IMR-90 (cell line): ENCODE measurements at regions not wholly inside any gene's neighbourhood (a gene's known extent, or its start where the extent isn't known, plus 50 kb on each side); places are given as distances from the start of the nearest gene placed in this dataset.

Experiments
- ATAC-seq: fragments of 200-7000 bp; cut with Tn5 transposase; 2 replicates; pipeline ENCODE4 v1.9.1; 2020; ENCODE audit warnings: low read depth, mild to moderate bottlenecking, moderate library complexity
- BruUV-seq: library from RNA; stranded (reverse); fragments of 400-500 nt; replicated peaks from 2 replicates; lab custom pipeline; 2021; lab: Mats Ljungman, UMichigan
- CTCF ChIA-PET: fragments of 300-600 bp; formaldehyde crosslinking; extraction: SDS; loops from one replicate; lab custom pipeline; 2021; ENCODE audit warnings: antibody characterized with exemption; lab: Yijun Ruan, JAX
- POLR2A ChIA-PET: fragments of 300-600 bp; sonication (Branson Sonifier 250); formaldehyde crosslinking; loops from one replicate; lab custom pipeline; 2022; ENCODE audit warnings: antibody characterized with exemption; ENCODE audit not compliant: unreplicated experiment; lab: Charles Lee
- DNase-seq: peaks from one replicate; pipeline ENCODE4 v3.0.0; 2013
- H2AFZ ChIP-seq: replicated peaks from 2 replicates; pipeline ENCODE3; 2013; ENCODE audit warnings: low read length, mild to moderate bottlenecking; ENCODE audit not compliant: poor library complexity
- H2AK5ac ChIP-seq: 2 replicates; pipeline ENCODE4 v1.6.1; 2013; ENCODE audit warnings: low read depth, low read length, inconsistent platforms
- H2AK9ac ChIP-seq: replicated peaks from 2 replicates; pipeline ENCODE3; 2013; ENCODE audit warnings: mild to moderate bottlenecking, low read depth, low read length, moderate library complexity; ENCODE audit not compliant: poor library complexity
- H2BK120ac ChIP-seq: 2 replicates; pipeline ENCODE4 v1.6.1; 2013; ENCODE audit warnings: low read depth, low read length, inconsistent platforms
- H2BK15ac ChIP-seq: 3 replicates; pipeline ENCODE4 v1.6.1; 2013; ENCODE audit warnings: low read depth, low read length, inconsistent platforms
- H2BK20ac ChIP-seq: 2 replicates; pipeline ENCODE4 v1.6.1; 2013; ENCODE audit warnings: low read depth, mild to moderate bottlenecking, inconsistent platforms, low read length, moderate library complexity
- H2BK5ac ChIP-seq: 2 replicates; pipeline ENCODE4 v1.6.1; 2013; ENCODE audit warnings: mild to moderate bottlenecking, low read depth, low read length, inconsistent platforms; ENCODE audit not compliant: poor library complexity, severe bottlenecking
- H3K14ac ChIP-seq: replicated peaks from 2 replicates; pipeline ENCODE4 v1.6.1; 2013; ENCODE audit warnings: low read depth, low read length, inconsistent platforms
- H3K18ac ChIP-seq: 2 replicates; pipeline ENCODE4 v1.6.1; 2013; ENCODE audit warnings: low read depth, low read length, control low read depth
- H3K23ac ChIP-seq: 2 replicates; pipeline ENCODE4 v1.6.1; 2013; ENCODE audit warnings: low read depth, low read length, inconsistent platforms
- H3K27ac ChIP-seq: 2 replicates; pipeline ENCODE4 v1.5.1; 2013; ENCODE audit warnings: mild to moderate bottlenecking, control low read depth, low read length; ENCODE audit not compliant: insufficient read depth
- H3K27me3 ChIP-seq: 2 replicates; pipeline ENCODE4 v1.6.1; 2013; ENCODE audit warnings: low read length; ENCODE audit not compliant: control insufficient read depth, insufficient read depth
- H3K36me3 ChIP-seq: 2 replicates; pipeline ENCODE4 v1.6.1; 2013; ENCODE audit warnings: low read length, mixed read lengths; ENCODE audit not compliant: control insufficient read depth, insufficient read depth
- H3K4ac ChIP-seq: 2 replicates; pipeline ENCODE4 v1.6.1; 2013; ENCODE audit warnings: low read depth, low read length, inconsistent platforms
- H3K4me1 ChIP-seq: 2 replicates; pipeline ENCODE4 v1.6.1; 2013; ENCODE audit warnings: low read length, mixed read lengths; ENCODE audit not compliant: control insufficient read depth, insufficient read depth
- H3K4me2 ChIP-seq: 2 replicates; pipeline ENCODE4 v1.6.1; 2013; ENCODE audit warnings: low read depth, mild to moderate bottlenecking, control low read depth, low read length, moderate library complexity
- H3K4me3 ChIP-seq: 2 replicates; pipeline ENCODE4 v1.5.1; 2013; ENCODE audit warnings: low read depth, mild to moderate bottlenecking, control low read depth, low read length, moderate library complexity; ENCODE audit not compliant: insufficient read depth
- H3K56ac ChIP-seq: 2 replicates; pipeline ENCODE4 v1.6.1; 2013; ENCODE audit warnings: low read length, inconsistent platforms; ENCODE audit not compliant: insufficient read depth; ENCODE audit errors: extremely low read depth
- H3K79me1 ChIP-seq, 2 experiments: 2 replicates each; pipeline ENCODE4 v1.6.1; 2013; ENCODE audit warnings: low read length in 2 of 2, inconsistent platforms in 1 of 2, low read depth in 1 of 2
- H3K9ac ChIP-seq: 2 replicates; pipeline ENCODE4 v1.6.1; 2013; ENCODE audit warnings: low read depth, low read length, control low read depth
- H3K9me1 ChIP-seq: 2 replicates; pipeline ENCODE4 v1.6.1; 2013; ENCODE audit warnings: low read length, inconsistent platforms; ENCODE audit not compliant: insufficient read depth
- H3K9me3 ChIP-seq: 2 replicates; pipeline ENCODE4 v1.6.1; 2013; ENCODE audit warnings: low read length; ENCODE audit not compliant: control insufficient read depth, insufficient read depth
- H4K20me1 ChIP-seq: 2 replicates; pipeline ENCODE4 v1.6.1; 2013; ENCODE audit warnings: low read length, inconsistent platforms; ENCODE audit not compliant: insufficient read depth
- H4K5ac ChIP-seq: 2 replicates; pipeline ENCODE4 v1.6.1; 2013; ENCODE audit warnings: mild to moderate bottlenecking, low read depth, low read length, control low read depth
- H4K8ac ChIP-seq, 2 experiments: 2 replicates each; pipeline ENCODE4 v1.6.1; 2013; ENCODE audit warnings: low read depth in 2 of 2, low read length in 2 of 2, control low read depth in 1 of 2, inconsistent platforms in 1 of 2
- H4K91ac ChIP-seq: 2 replicates; pipeline ENCODE4 v1.6.1; 2013; ENCODE audit warnings: low read depth, low read length, inconsistent platforms; ENCODE audit not compliant: insufficient read depth
- BHLHE40 ChIP-seq: fragments of 150-350 bp; IDR thresholded peaks from 2 replicates; pipeline ENCODE4 v1.6.1; 2016; ENCODE audit warnings: mild to moderate bottlenecking, low read depth, low read length
- CEBPB ChIP-seq: IDR thresholded peaks from 2 replicates; pipeline ENCODE4 v1.6.1; 2012; ENCODE audit warnings: low read depth, low read length, improper control_type of control experiment
- CHD1 ChIP-seq: IDR thresholded peaks from 2 replicates; pipeline ENCODE4 v1.6.1; 2012; ENCODE audit warnings: low read depth, low read length, improper control_type of control experiment
- CTCF ChIP-seq: conservative IDR thresholded peaks from 2 replicates; pipeline ENCODE4 v1.5.1; 2012; ENCODE audit warnings: mild to moderate bottlenecking, low read depth, low read length, improper control_type of control experiment
- FOS ChIP-seq: fragments of 150-350 bp; IDR thresholded peaks from 2 replicates; pipeline ENCODE4 v1.6.1; 2016; ENCODE audit warnings: low read depth, low read length
- MAFK ChIP-seq: IDR thresholded peaks from 2 replicates; pipeline ENCODE4 v1.6.1; 2012; ENCODE audit warnings: low read depth, low read length, improper control_type of control experiment
- MAZ ChIP-seq: IDR thresholded peaks from 2 replicates; pipeline ENCODE4 v1.6.1; 2012; ENCODE audit warnings: low read depth, mild to moderate bottlenecking, low read length, improper control_type of control experiment, moderate library complexity, borderline replicate concordance
- MXI1 ChIP-seq: IDR thresholded peaks from 2 replicates; pipeline ENCODE4 v1.6.1; 2012; ENCODE audit warnings: low read depth, mild to moderate bottlenecking, low read length, moderate library complexity, borderline replicate concordance
- POLR2A ChIP-seq: IDR thresholded peaks from 2 replicates; pipeline ENCODE4 v1.6.1; 2012; ENCODE audit warnings: mild to moderate bottlenecking, low read depth, low read length
- RAD21 ChIP-seq: IDR thresholded peaks from 2 replicates; pipeline ENCODE4 v1.6.1; 2012; ENCODE audit warnings: low read length, improper control_type of control experiment
- RCOR1 ChIP-seq: IDR thresholded peaks from 2 replicates; pipeline ENCODE4 v1.6.1; 2012; ENCODE audit warnings: mild to moderate bottlenecking, low read length, improper control_type of control experiment; ENCODE audit not compliant: insufficient replicate concordance
- RFX5 ChIP-seq: IDR thresholded peaks from 2 replicates; pipeline ENCODE4 v1.8.0; 2012; ENCODE audit warnings: low read depth, mild to moderate bottlenecking, low read length, moderate library complexity
- SMC3 ChIP-seq: fragments of 150-350 bp; IDR thresholded peaks from 2 replicates; pipeline ENCODE4 v1.6.1; 2016; ENCODE audit warnings: low read depth, mild to moderate bottlenecking, antibody characterized with exemption, low read length, moderate library complexity
- USF2 ChIP-seq: fragments of 150-350 bp; IDR thresholded peaks from 2 replicates; pipeline ENCODE4 v1.6.1; 2017; ENCODE audit warnings: mild to moderate bottlenecking, antibody characterized with exemption, low read length, low read depth
- WGBS, 2 experiments: methylation state at CpG; one replicate each; pipeline versions ENCODE4 v1.1.5 to v1.1.7; 2013; ENCODE audit warnings: missing lambda C conversion rate in 2 of 2; ENCODE audit not compliant: insufficient read length in 1 of 2; ENCODE audit errors: extremely low coverage in 2 of 2; 5-methylcytosine and 5-hydroxymethylcytosine counted together
- dilution Hi-C: fragments of 300-500 bp; cut with HindIII; formaldehyde crosslinking; loops from one replicate; pipeline ENCODE4 v1.14.3; 2018; ENCODE audit warnings: low sequenced_read_pairs; ENCODE audit not compliant: unreplicated experiment
- in situ Hi-C: fragments of 300-500 bp; cut with MboI; formaldehyde crosslinking; loops from 3 replicates; pipeline ENCODE4 v1.14.3; 2019; ENCODE audit warnings: low sequenced_read_pairs, inconsistent platforms, mixed read lengths
- intact Hi-C: fragments of 100-400 bp; cut with micrococcal nuclease; formaldehyde crosslinking; loops from 2 replicates; pipeline ENCODE4 v1.10.0; 2022

GRCh38 chr10:62463364-62463763 lies 89.2 kb downstream of the ZNF365 start:
- H3K36me3 ChIP-seq = no peaks in the 10 kb centered on the region
- H3K79me1 ChIP-seq = no peaks in the 10 kb centered on the region
- H2AFZ ChIP-seq = no peak overlapping the region
- no peaks in the 10 kb centered on the region for H3K27me3 ChIP-seq
- intact Hi-C loops = no loop called here
- peaks cover 2% of the 10 kb centered on the region; the same call in 1 of the 2 replicates for H3K4me1 ChIP-seq
- no peaks in the 10 kb centered on the region for H4K20me1 ChIP-seq
- TF ChIP-seq RFX5 = no peak
- TF ChIP-seq FOS = no peak
- TF ChIP-seq SMC3 = no peak
- no peak for TF ChIP-seq MAFK
- TF ChIP-seq MXI1 = no peak
- no peak for TF ChIP-seq CTCF
- no peak for TF ChIP-seq RAD21
- no peak for TF ChIP-seq POLR2A
- TF ChIP-seq USF2 = no peak
- TF ChIP-seq CHD1 = no peak
- TF ChIP-seq BHLHE40 = no peak
- TF ChIP-seq MAZ = no peak
- TF ChIP-seq RCOR1 = no peak
- no peak for TF ChIP-seq CEBPB
- no peak overlapping the region for H2AK9ac ChIP-seq
- peaks cover 9% of the 10 kb centered on the region for H3K9me3 ChIP-seq
- H3K27ac ChIP-seq = no peak overlapping the region
- POLR2A ChIA-PET = no interaction called here
- H3K9me1 ChIP-seq = no peaks in the 10 kb centered on the region
- no peak overlapping the region for H2BK15ac ChIP-seq
- DNase-seq (no peak), ATAC-seq (no peak)
- H2BK5ac ChIP-seq = no peak overlapping the region
- H4K91ac ChIP-seq = no peak overlapping the region
- CTCF ChIA-PET = no interaction called here
- no peak overlapping the region for H3K18ac ChIP-seq
- H3K9ac ChIP-seq = no peak overlapping the region
- H2AK5ac ChIP-seq = no peak overlapping the region
- H3K4me2 ChIP-seq = no peak overlapping the region
- BruUV-seq = no TSS peak
- H3K4me3 ChIP-seq = no peak overlapping the region
- H3K23ac ChIP-seq = no peak overlapping the region
- H3K14ac ChIP-seq = no peak overlapping the region
- dilution Hi-C loops = no loop called here
- WGBS, 2 experiments = 80% methylated on average over 1 of the region's 3 CpGs; no CpG with 5 or more reads in 1 of the 2 experiments
- no peak overlapping the region for H4K5ac ChIP-seq
- no peak overlapping the region for H2BK120ac ChIP-seq
- no peak overlapping the region for H3K56ac ChIP-seq
- no peak overlapping the region for H4K8ac ChIP-seq
- no peak overlapping the region for H3K4ac ChIP-seq
- H2BK20ac ChIP-seq = no peak overlapping the region
- in situ Hi-C loops = no loop called here
